ENCODE measurements at regions not wholly inside any gene's neighbourhood (a gene's known extent, or its start where the extent isn't known, plus 50 kb on each side); places are given as distances from the start of the nearest gene placed in this dataset.

DNA sequence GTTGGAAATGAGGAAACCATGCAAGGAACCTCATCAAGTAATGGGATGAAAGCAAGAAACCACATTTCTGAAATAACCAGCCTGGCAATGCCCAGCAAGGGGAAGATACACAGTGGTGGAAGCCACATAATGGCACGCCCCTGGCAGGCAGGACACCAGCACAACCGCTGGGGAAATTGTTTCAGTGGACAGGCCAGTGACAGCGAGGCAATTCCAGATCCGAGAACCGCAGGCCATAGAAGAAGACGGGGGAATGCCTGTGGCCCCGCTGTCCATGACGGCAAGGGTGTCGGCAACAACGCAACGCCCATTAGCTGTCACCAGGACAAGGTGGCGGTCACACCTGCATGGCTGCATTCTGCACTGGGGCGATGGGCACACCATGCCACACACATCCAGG, 1389.6 kb downstream of the BRD1 start:
- no peak overlapping the region for H3K4me3 ChIP-seq (ENCODE audit: low read depth, low read length)
- H3K4me1 ChIP-seq (ENCODE audit: control insufficient read depth, insufficient read depth, low read length), result no peaks in the 10 kb centered on the region
- H3K27ac ChIP-seq (ENCODE audit: extremely low read depth, low read depth, low read length), result no peak overlapping the region
- TF ChIP-seq ZNF16 (tag by site-specific recombination; IDR thresholded peaks at IDR 0.05; ENCODE audit: low read depth) (no peak), ZFP37 (tag by site-specific recombination; IDR thresholded peaks at IDR 0.05) (no peak), ZNF433 (tag by site-specific recombination; IDR thresholded peaks at IDR 0.05; ENCODE audit: low read depth) (no peak), GFI1B (tag by site-specific recombination; IDR thresholded peaks at IDR 0.05) (no peak), ZNF791 (tag by site-specific recombination; IDR thresholded peaks at IDR 0.05) (no peak), ZNF660 (tag by site-specific recombination; IDR thresholded peaks at IDR 0.05) (no peak), ZSCAN23 (tag by site-specific recombination; IDR thresholded peaks at IDR 0.05) (no peak), ZNF324 (tag by site-specific recombination; IDR thresholded peaks at IDR 0.05) (no peak), FEZF1 (tag by site-specific recombination; IDR thresholded peaks at IDR 0.05) (no peak), ZNF621 (tag by site-specific recombination; IDR thresholded peaks at IDR 0.05) (no peak), ZNF394 (tag by site-specific recombination; IDR thresholded peaks at IDR 0.05; ENCODE audit: borderline replicate concordance) (no peak), ZSCAN4 (tag by site-specific recombination; IDR thresholded peaks at IDR 0.05) (no peak), ZNF239 (tag by site-specific recombination; IDR thresholded peaks at IDR 0.05) (no peak), ZNF645 (tag by site-specific recombination; IDR thresholded peaks at IDR 0.05) (no peak)
- TF ChIP-seq, protein P1, sequence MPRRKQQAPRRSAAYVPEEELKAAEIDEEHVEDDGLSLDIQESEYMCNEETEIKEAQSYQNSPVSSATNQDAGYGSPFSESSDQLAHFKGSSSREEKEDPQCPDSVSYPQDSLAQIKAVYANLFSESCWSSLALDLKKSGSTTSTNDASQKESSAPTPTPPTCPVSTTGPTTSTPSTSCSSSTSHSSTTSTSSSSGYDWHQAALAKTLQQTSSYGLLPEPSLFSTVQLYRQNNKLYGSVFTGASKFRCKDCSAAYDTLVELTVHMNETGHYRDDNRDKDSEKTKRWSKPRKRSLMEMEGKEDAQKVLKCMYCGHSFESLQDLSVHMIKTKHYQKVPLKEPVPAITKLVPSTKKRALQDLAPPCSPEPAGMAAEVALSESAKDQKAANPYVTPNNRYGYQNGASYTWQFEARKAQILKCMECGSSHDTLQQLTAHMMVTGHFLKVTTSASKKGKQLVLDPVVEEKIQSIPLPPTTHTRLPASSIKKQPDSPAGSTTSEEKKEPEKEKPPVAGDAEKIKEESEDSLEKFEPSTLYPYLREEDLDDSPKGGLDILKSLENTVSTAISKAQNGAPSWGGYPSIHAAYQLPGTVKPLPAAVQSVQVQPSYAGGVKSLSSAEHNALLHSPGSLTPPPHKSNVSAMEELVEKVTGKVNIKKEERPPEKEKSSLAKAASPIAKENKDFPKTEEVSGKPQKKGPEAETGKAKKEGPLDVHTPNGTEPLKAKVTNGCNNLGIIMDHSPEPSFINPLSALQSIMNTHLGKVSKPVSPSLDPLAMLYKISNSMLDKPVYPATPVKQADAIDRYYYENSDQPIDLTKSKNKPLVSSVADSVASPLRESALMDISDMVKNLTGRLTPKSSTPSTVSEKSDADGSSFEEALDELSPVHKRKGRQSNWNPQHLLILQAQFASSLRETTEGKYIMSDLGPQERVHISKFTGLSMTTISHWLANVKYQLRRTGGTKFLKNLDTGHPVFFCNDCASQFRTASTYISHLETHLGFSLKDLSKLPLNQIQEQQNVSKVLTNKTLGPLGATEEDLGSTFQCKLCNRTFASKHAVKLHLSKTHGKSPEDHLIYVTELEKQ (tag by site-specific recombination; IDR thresholded peaks at IDR 0.05; ENCODE audit: borderline replicate concordance), result no peak
- TF ChIP-seq, protein P2, sequence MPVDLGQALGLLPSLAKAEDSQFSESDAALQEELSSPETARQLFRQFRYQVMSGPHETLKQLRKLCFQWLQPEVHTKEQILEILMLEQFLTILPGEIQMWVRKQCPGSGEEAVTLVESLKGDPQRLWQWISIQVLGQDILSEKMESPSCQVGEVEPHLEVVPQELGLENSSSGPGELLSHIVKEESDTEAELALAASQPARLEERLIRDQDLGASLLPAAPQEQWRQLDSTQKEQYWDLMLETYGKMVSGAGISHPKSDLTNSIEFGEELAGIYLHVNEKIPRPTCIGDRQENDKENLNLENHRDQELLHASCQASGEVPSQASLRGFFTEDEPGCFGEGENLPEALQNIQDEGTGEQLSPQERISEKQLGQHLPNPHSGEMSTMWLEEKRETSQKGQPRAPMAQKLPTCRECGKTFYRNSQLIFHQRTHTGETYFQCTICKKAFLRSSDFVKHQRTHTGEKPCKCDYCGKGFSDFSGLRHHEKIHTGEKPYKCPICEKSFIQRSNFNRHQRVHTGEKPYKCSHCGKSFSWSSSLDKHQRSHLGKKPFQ (tag by site-specific recombination; IDR thresholded peaks at IDR 0.05), result no peak
- no peaks in the 10 kb centered on the region for H3K36me3 ChIP-seq (ENCODE audit: control insufficient read depth in 2 of 2, insufficient read depth in 1 of 2, low read length in 2 of 2)
- no peaks in the 10 kb centered on the region for H3K9me3 ChIP-seq (ENCODE audit: control insufficient read depth, insufficient read depth, low read depth, low read length)
- CTCF ChIA-PET, result interaction anchor here (0.6 kb wide), 1 partner anchor 230 kb away, joined by 3 read pairs; no protein-coding TSS in a partner anchor
- POLR2A ChIA-PET, result no interaction called here

DNA sequence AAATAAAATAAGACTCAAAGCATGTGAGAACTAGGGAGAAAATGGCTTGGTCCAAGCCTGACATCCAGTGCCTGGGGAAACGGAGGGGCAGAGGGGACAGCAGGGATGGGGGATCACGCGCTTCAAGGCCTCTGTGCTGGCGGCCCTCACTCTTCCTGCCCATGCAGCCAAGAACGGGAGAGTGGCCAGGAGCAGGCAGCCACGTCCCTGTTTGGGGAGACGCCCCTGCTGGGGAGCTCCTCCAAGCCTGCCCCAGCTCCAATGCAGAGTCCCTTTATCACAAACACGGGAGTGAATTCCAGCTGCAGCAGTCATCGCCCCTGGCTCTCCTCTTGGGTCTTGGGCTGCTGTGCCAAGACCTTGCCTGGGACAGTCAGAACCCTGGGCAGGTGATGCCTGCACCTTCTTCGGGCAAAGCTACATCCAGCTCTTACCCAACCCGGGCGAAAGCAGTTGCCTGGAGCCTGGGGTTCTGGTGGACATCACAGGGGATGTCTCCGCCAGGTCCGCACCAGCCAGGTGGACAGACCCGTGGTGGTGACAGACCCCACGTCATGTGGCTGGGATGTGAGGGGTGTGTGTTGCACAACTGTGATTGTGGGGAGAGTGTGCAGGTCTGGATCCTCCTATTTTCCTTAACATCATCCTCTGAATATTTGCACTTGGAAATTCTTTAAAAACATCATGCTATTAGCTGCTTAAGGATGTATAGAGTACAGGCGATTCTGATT, 1391.3 kb downstream of the BRD1 start:
- Histone ChIP-seq H3K4me1 (ENCODE audit: control insufficient read depth, insufficient read depth, low read length) (no peaks in the 10 kb centered on the region), H3K27ac (ENCODE audit: extremely low read depth, low read depth, low read length) (no peak overlapping the region), H3K9me3 (ENCODE audit: control insufficient read depth, insufficient read depth, low read depth, low read length) (no peaks in the 10 kb centered on the region), H3K36me3 (ENCODE audit: control insufficient read depth in 2 of 2, insufficient read depth in 1 of 2, low read length in 2 of 2) (no peaks in the 10 kb centered on the region), H3K4me3 (ENCODE audit: low read depth, low read length) (no peak overlapping the region)
- CTCF ChIA-PET, result interaction anchor here (0.5 kb wide), 1 partner anchor 933 kb away, joined by 4 read pairs; no protein-coding TSS in a partner anchor
- POLR2A ChIA-PET, result no interaction called here
- no peak for TF ChIP-seq ZBTB21 (tag by site-specific recombination; IDR thresholded peaks at IDR 0.05)
- TF ChIP-seq ZNF776 (tag by site-specific recombination; IDR thresholded peaks at IDR 0.05; ENCODE audit: borderline replicate concordance), result no peak
- no peak for TF ChIP-seq ZNF623 (tag by site-specific recombination; IDR thresholded peaks at IDR 0.05)
- no peak for TF ChIP-seq WT1 (tag by site-specific recombination; IDR thresholded peaks at IDR 0.05)
- TF ChIP-seq, protein P3, sequence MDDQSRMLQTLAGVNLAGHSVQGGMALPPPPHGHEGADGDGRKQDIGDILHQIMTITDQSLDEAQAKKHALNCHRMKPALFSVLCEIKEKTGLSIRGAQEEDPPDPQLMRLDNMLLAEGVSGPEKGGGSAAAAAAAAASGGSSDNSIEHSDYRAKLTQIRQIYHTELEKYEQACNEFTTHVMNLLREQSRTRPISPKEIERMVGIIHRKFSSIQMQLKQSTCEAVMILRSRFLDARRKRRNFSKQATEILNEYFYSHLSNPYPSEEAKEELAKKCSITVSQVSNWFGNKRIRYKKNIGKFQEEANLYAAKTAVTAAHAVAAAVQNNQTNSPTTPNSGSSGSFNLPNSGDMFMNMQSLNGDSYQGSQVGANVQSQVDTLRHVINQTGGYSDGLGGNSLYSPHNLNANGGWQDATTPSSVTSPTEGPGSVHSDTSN (CRISPR knock-in tag; IDR thresholded peaks at IDR 0.05), result no peak
- TF ChIP-seq ZFP69B (tag by site-specific recombination; IDR thresholded peaks at IDR 0.05), result no peak
- no peak for TF ChIP-seq PRDM10 (tag by site-specific recombination; IDR thresholded peaks at IDR 0.05)
